HG03280 (cell line): ENCODE measurements at regions not wholly inside any gene's neighbourhood (a gene's known extent, or its start where the extent isn't known, plus 50 kb on each side); places are given as distances from the start of the nearest gene placed in this dataset.
A peak's percentile ranks its signal among the peaks of the same experiment; 100 is the strongest.

Experiments used
- ATAC-seq: cut with Tn5 transposase; IDR thresholded peaks from one replicate; pipeline ENCODE4 v1.9.1; 2021; ENCODE audit warnings: mild to moderate bottlenecking, moderate library complexity; ENCODE audit not compliant: unreplicated experiment

GRCh38 chr6:132934496-132934895 is 120.1 kb downstream of the RPS12 start:
- no peak for ATAC-seq

- no peak for ATAC-seq
Measured at GRCh38 chr6:132936646-132937045, 122.3 kb downstream of the RPS12 start.

- ATAC-seq: no peak
Measured at GRCh38 chr6:132937466-132937906, 123.1 kb downstream of the RPS12 start.

GRCh38 chr6:132948889-132949288 is 134.5 kb downstream of the RPS12 start:
- ATAC-seq: no peak

- no peak for ATAC-seq
Measured at GRCh38 chr6:132950566-132950965, 136.2 kb downstream of the RPS12 start.

- ATAC-seq: no peak
Measured at GRCh38 chr6:132952031-132952867, 137.9 kb downstream of the RPS12 start.

- ATAC-seq: no peak
Measured at GRCh38 chr6:132952986-132953385, 138.6 kb downstream of the RPS12 start.

GRCh38 chr6:132954222-132954621 is 139.9 kb downstream of the RPS12 start:
- ATAC-seq: no peak

- ATAC-seq: no peak
Measured at GRCh38 chr6:132954936-132955335, 140.6 kb downstream of the RPS12 start.

- no peak for ATAC-seq
Measured at GRCh38 chr6:132959639-132960326, 145.4 kb downstream of the RPS12 start.

GRCh38 chr6:132960720-132961119 is 146.4 kb downstream of the RPS12 start:
- no peak for ATAC-seq

GRCh38 chr6:132961122-132961521 is 146.8 kb downstream of the RPS12 start:
- no peak for ATAC-seq

GRCh38 chr6:132961610-132962009 is 147.2 kb downstream of the RPS12 start:
- ATAC-seq: no peak

GRCh38 chr6:132962936-132963868 is 148.8 kb downstream of the RPS12 start:
- peak; percentile 97 for ATAC-seq

GRCh38 chr6:132964101-132964867 is 149.9 kb downstream of the RPS12 start:
- ATAC-seq: no peak

GRCh38 chr6:132964868-132965382 is 150.6 kb downstream of the RPS12 start:
- no peak for ATAC-seq

- no peak for ATAC-seq
Measured at GRCh38 chr6:132967871-132968270, 153.5 kb downstream of the RPS12 start.

GRCh38 chr6:132968419-132968950 is 154.1 kb downstream of the RPS12 start:
- ATAC-seq: no peak

GRCh38 chr6:132969196-132969595 is 154.8 kb downstream of the RPS12 start:
- no peak for ATAC-seq

- no peak for ATAC-seq
Measured at GRCh38 chr6:132971676-132972075, 157.3 kb downstream of the RPS12 start.
